ENCODE measurements at regions not wholly inside any gene's neighbourhood (a gene's known extent, or its start where the extent isn't known, plus 50 kb on each side); places are given as distances from the start of the nearest gene placed in this dataset.
"Not testable (repeated sequence)": the region's sequence is repeated elsewhere in the genome, so short reads cannot be mapped to it uniquely, and the experiment has no call there.

- no peak for DNase-seq
Observed at GRCh38 chr14:76264384-76264783, 111.6 kb upstream of the ESRRB start.

GRCh38 chr14:76267322-76268046 lies 108.5 kb upstream of the ESRRB start:
- peak; percentile 11 for DNase-seq

- no peak for DNase-seq
Observed at GRCh38 chr14:76268047-76268431, 107.9 kb upstream of the ESRRB start.

GRCh38 chr14:76268700-76269099 lies 107.2 kb upstream of the ESRRB start:
- DNase-seq, result no peak

- no peak for DNase-seq
Observed at GRCh38 chr14:76271041-76271755, 104.7 kb upstream of the ESRRB start.

- no peak for DNase-seq
Observed at GRCh38 chr14:76272349-76272748, 103.6 kb upstream of the ESRRB start.

GRCh38 chr14:76272774-76273173 lies 103.2 kb upstream of the ESRRB start:
- DNase-seq, result no peak

GRCh38 chr14:76273346-76273745 lies 102.6 kb upstream of the ESRRB start:
- DNase-seq, result no peak

GRCh38 chr14:76274324-76274723 lies 101.6 kb upstream of the ESRRB start:
- no peak for DNase-seq

- DNase-seq, result no peak
Observed at GRCh38 chr14:76277586-76278130, 98.3 kb upstream of the ESRRB start.

- no peak for DNase-seq
Observed at GRCh38 chr14:76280221-76280620, 95.7 kb upstream of the ESRRB start.

GRCh38 chr14:76282581-76282980 lies 93.4 kb upstream of the ESRRB start:
- no peak for DNase-seq

GRCh38 chr14:76287063-76287462 lies 88.9 kb upstream of the ESRRB start:
- no peak for DNase-seq

- DNase-seq, result no peak
Observed at GRCh38 chr14:76289276-76289675, 86.7 kb upstream of the ESRRB start.

GRCh38 chr14:76292561-76292960 lies 83.4 kb upstream of the ESRRB start:
- no peak for DNase-seq

GRCh38 chr14:76293221-76293620 lies 82.7 kb upstream of the ESRRB start:
- no peak for DNase-seq

GRCh38 chr14:76293923-76294322 lies 82.0 kb upstream of the ESRRB start:
- no peak for DNase-seq

GRCh38 chr14:76294876-76295275 lies 81.1 kb upstream of the ESRRB start:
- DNase-seq, result no peak

GRCh38 chr14:76298896-76299295 lies 77.0 kb upstream of the ESRRB start:
- no peak for DNase-seq

GRCh38 chr14:76303188-76303587 lies 72.7 kb upstream of the ESRRB start:
- DNase-seq, result not testable (repeated sequence)

GRCh38 chr14:76304536-76305267 lies 71.2 kb upstream of the ESRRB start:
- DNase-seq, result no peak

- no peak for DNase-seq
Observed at GRCh38 chr14:76305268-76305826, 70.6 kb upstream of the ESRRB start.

- DNase-seq, result no peak
Observed at GRCh38 chr14:76306131-76306530, 69.8 kb upstream of the ESRRB start.

Data from COR-L47 (cell line).